ENCODE measurements at regions not wholly inside any gene's neighbourhood (a gene's known extent, or its start where the extent isn't known, plus 50 kb on each side); places are given as distances from the start of the nearest gene placed in this dataset.

GRCh38 chr4:178457286-178457685 lies 1015.0 kb upstream of the AGA start:
- ChIA-PET CTCF (no interaction called here), POLR2A (ENCODE audit: low non-redundant PET) (no interaction called here)
- Histone ChIP-seq H3K9me3 (ENCODE audit: low read depth, low read length, poor library complexity, severe bottlenecking) (no peaks in the 10 kb centered on the region), H3K4me1 (ENCODE audit: insufficient read depth, low read length, poor library complexity, severe bottlenecking) (no peaks in the 10 kb centered on the region), H3K27ac (ENCODE audit: low read depth, low read length, poor library complexity, severe bottlenecking) (no peak overlapping the region), H3K36me3 (ENCODE audit: insufficient read depth, low read length, poor library complexity, severe bottlenecking) (no peaks in the 10 kb centered on the region), H3K27me3 (replicated peaks; ENCODE audit: insufficient read depth, low read depth, low read length, poor library complexity) (no peaks in the 10 kb centered on the region), H3K4me3 (ENCODE audit: low read depth, low read length, poor library complexity, severe bottlenecking) (no peak overlapping the region)
- DNase-seq (ENCODE audit: low spot score): no peak
- TF ChIP-seq EZH2 (IDR thresholded peaks at IDR 0.05; ENCODE audit: borderline replicate concordance, low read depth, low read length, poor library complexity, severe bottlenecking) (no peak), CTCF (conservative IDR thresholded peaks at IDR 0.05; ENCODE audit: low read depth, low read length) (no peak)
- intact Hi-C loops (cut with micrococcal nuclease; ENCODE audit: unreplicated experiment): no loop called here
- no TSS peak for BruUV-seq (replicated peaks)

- POLR2A ChIA-PET (ENCODE audit: low non-redundant PET): no interaction called here
- Histone ChIP-seq H3K36me3 (ENCODE audit: insufficient read depth, low read length, poor library complexity, severe bottlenecking) (no peaks in the 10 kb centered on the region), H3K27ac (ENCODE audit: low read depth, low read length, poor library complexity, severe bottlenecking) (no peak overlapping the region), H3K4me3 (ENCODE audit: low read depth, low read length, poor library complexity, severe bottlenecking) (no peak overlapping the region), H3K4me1 (ENCODE audit: insufficient read depth, low read length, poor library complexity, severe bottlenecking) (no peaks in the 10 kb centered on the region), H3K27me3 (replicated peaks; ENCODE audit: insufficient read depth, low read depth, low read length, poor library complexity) (no peaks in the 10 kb centered on the region), H3K9me3 (ENCODE audit: low read depth, low read length, poor library complexity, severe bottlenecking) (no peaks in the 10 kb centered on the region)
- DNase-seq (ENCODE audit: low spot score): no peak
- CTCF ChIA-PET: interaction anchor here (0.5 kb wide), 1 partner anchor 116 kb away, joined by 3 read pairs; no protein-coding TSS in a partner anchor
- intact Hi-C loops (cut with micrococcal nuclease; ENCODE audit: unreplicated experiment): no loop called here
- no TSS peak for BruUV-seq (replicated peaks)
- no peak for TF ChIP-seq CTCF (conservative IDR thresholded peaks at IDR 0.05; ENCODE audit: low read depth, low read length)
- TF ChIP-seq EZH2 (IDR thresholded peaks at IDR 0.05; ENCODE audit: borderline replicate concordance, low read depth, low read length, poor library complexity, severe bottlenecking): no peak
Observed at GRCh38 chr4:178462710-178463109, 1020.5 kb upstream of the AGA start.

GRCh38 chr4:178463747-178464146 lies 1021.5 kb upstream of the AGA start:
- no peaks in the 10 kb centered on the region for H3K27me3 ChIP-seq (replicated peaks; ENCODE audit: insufficient read depth, low read depth, low read length, poor library complexity)

More at GRCh38 chr4:178463747-178464146, 1021.5 kb upstream of the AGA start:
- no peaks in the 10 kb centered on the region for H3K4me1 ChIP-seq (ENCODE audit: insufficient read depth, low read length, poor library complexity, severe bottlenecking)
- H3K36me3 ChIP-seq (ENCODE audit: insufficient read depth, low read length, poor library complexity, severe bottlenecking): no peaks in the 10 kb centered on the region
- ChIA-PET POLR2A (ENCODE audit: low non-redundant PET) (no interaction called here), CTCF (no interaction called here)
- no peak overlapping the region for H3K4me3 ChIP-seq (ENCODE audit: low read depth, low read length, poor library complexity, severe bottlenecking)
- no peak for TF ChIP-seq CTCF (conservative IDR thresholded peaks at IDR 0.05; ENCODE audit: low read depth, low read length)
- TF ChIP-seq EZH2 (IDR thresholded peaks at IDR 0.05; ENCODE audit: borderline replicate concordance, low read depth, low read length, poor library complexity, severe bottlenecking): no peak
- H3K27ac ChIP-seq (ENCODE audit: low read depth, low read length, poor library complexity, severe bottlenecking): no peak overlapping the region
- BruUV-seq (replicated peaks): no TSS peak
- intact Hi-C loops (cut with micrococcal nuclease; ENCODE audit: unreplicated experiment): no loop called here
- no peak for DNase-seq (ENCODE audit: low spot score)
- no peaks in the 10 kb centered on the region for H3K9me3 ChIP-seq (ENCODE audit: low read depth, low read length, poor library complexity, severe bottlenecking)
